NB4 (cell line): ENCODE measurements at regions not wholly inside any gene's neighbourhood (a gene's known extent, or its start where the extent isn't known, plus 50 kb on each side); places are given as distances from the start of the nearest gene placed in this dataset.
"Not testable (repeated sequence)": the region's sequence is repeated elsewhere in the genome, so short reads cannot be mapped to it uniquely, and the experiment has no call there.

Experiments
- MYC ChIP-seq: IDR thresholded peaks from 2 replicates; pipeline ENCODE4 v1.6.1; 2011; ENCODE audit warnings: low read depth, low read length
- POLR2A ChIP-seq: IDR thresholded peaks from 2 replicates; pipeline ENCODE4 v1.6.1; 2011; ENCODE audit warnings: mild to moderate bottlenecking; ENCODE audit not compliant: insufficient read length; ENCODE audit errors: extremely low read depth
- TF ChIP-seq, protein P1 (sequence below): IDR thresholded peaks from one replicate; pipeline ENCODE4 v1.5.1; 2012; ENCODE audit warnings: low read depth, low read length

DNA sequence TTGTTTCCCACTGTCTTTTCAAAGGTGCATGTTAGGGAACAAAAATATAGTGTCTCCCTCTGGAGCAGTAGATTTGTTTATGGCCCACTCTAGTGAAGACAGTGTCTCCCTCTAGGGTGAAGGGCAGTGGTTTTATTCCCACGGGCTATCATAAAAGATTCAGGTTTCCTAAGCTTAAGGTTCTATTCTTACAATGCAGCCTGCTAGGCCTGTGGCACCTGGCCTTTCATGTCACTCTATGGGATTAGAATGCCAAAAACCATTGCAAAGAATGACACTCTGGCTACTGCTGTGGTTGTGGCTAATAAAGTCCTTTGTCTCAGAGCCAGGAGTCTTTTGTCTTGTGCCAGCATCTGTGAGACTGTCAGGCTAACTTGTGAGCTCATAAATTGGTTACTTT lies 92.6 kb upstream of the GPR39 start:
- TF ChIP-seq, protein P1, sequence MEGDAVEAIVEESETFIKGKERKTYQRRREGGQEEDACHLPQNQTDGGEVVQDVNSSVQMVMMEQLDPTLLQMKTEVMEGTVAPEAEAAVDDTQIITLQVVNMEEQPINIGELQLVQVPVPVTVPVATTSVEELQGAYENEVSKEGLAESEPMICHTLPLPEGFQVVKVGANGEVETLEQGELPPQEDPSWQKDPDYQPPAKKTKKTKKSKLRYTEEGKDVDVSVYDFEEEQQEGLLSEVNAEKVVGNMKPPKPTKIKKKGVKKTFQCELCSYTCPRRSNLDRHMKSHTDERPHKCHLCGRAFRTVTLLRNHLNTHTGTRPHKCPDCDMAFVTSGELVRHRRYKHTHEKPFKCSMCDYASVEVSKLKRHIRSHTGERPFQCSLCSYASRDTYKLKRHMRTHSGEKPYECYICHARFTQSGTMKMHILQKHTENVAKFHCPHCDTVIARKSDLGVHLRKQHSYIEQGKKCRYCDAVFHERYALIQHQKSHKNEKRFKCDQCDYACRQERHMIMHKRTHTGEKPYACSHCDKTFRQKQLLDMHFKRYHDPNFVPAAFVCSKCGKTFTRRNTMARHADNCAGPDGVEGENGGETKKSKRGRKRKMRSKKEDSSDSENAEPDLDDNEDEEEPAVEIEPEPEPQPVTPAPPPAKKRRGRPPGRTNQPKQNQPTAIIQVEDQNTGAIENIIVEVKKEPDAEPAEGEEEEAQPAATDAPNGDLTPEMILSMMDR: not testable (repeated sequence)
- not testable (repeated sequence) for TF ChIP-seq MYC, POLR2A
